Ovary (tissue), 3 donors: ENCODE measurements at regions not wholly inside any gene's neighbourhood (a gene's known extent, or its start where the extent isn't known, plus 50 kb on each side); places are given as distances from the start of the nearest gene placed in this dataset.

Experiments used
- CTCF ChIP-seq, 3 donors: fragments of 450-650 bp in 2 of 3; fragments of 200-600 bp in 1 of 3; IDR thresholded peaks; one replicate each; pipeline versions ENCODE4 v1.5.1 to v1.8.0; 2016 to 2022; ENCODE audit warnings: antibody characterized with exemption in 3 of 3, mild to moderate bottlenecking in 1 of 3
- POLR2A ChIP-seq: fragments of 450-650 bp; IDR thresholded peaks from one replicate; pipeline ENCODE4 v1.6.1; 2017; ENCODE audit warnings: antibody characterized with exemption, mild to moderate bottlenecking, moderate library complexity
- donor health status: DM: no; HTN: no; CAD: no.

- no peak for TF ChIP-seq CTCF (IDR thresholded peaks at IDR 0.05)
- TF ChIP-seq POLR2A, result no peak
Measured at GRCh38 chr6:6843057-6843627, 254.6 kb downstream of the LY86 start.
